ENCODE measurements at regions not wholly inside any gene's neighbourhood (a gene's known extent, or its start where the extent isn't known, plus 50 kb on each side); places are given as distances from the start of the nearest gene placed in this dataset.

DNA sequence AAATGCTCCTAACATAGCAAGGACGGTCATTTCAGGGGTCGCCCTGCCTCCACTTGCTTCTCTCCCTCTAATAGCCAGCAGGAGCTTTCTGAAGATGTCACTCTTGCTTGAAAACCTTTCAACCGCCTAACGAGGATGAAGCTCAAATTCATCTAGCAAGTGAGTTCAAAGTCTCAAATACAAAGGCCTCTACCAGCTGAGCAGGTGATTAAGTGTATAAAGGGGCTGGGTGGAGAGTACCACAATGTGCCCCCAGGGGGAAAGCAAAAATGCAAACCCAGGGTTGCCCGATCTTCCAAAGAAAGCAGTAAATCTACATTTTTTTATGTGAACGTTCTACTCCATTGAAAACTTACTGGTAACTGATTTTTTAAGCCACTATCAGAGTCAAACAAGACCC, 50.4 kb upstream of the GRIP2 start:
- DNase-seq, result no peak

DNA sequence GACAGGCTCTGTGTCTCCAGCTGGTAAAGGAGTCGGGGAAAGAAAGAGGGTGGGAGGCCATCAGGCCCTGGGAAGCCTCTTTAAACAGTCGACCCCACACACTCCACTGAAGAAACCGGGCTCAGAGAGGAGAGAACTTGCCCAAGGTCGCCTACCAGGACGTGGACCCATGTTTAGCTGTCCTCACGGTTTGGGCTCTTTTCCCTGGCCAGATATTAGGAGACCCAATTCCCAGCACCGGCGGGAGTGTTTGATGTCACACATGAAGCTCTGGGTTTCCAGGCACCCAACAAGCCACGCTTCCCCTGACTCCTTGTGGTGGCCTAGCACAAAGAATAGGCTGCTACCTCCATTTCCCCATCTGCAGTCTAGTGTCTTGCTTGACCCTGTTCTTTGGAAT, 52.2 kb upstream of the GRIP2 start:
- DNase-seq, result no peak

DNA sequence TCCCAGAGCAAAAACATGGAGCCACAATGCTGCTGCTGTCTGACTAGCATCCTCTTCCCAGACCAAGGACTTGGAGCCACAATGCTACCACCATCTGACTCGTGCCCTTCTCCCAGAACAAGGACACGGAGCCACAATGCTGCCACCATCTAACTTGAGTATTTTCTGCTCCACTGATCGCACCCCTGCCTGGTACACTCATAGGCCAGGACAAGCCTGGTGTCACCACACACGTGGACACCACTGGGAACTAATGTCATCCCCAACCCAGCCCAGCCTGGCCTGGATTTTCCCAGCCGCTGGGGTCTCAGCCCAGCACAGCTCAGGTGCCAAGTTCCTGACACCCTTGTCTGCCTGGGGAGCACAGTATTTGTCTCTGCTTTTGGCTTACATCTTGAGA, 52.7 kb upstream of the GRIP2 start:
- DNase-seq, result no peak

DNA sequence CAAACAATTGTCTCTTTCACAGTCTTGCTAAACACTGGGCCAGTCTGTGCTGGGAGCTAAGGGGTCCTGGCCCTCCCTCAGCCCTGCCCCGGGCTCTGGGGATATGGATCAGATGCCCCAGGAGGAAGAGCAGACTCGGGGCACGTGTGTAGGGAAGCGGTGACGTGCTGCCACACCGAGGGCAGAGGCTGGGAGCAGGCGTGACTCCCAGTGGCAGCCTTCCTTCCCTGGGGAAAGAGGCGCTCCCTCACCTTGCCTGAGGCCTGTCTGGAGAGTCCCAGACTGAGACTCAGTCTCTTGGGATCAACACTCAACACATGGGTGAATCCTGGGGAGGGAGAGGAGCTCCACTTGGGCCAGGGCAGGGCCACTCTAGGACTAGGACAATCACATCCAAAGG, 54.1 kb upstream of the GRIP2 start:
- no peak for DNase-seq

DNA sequence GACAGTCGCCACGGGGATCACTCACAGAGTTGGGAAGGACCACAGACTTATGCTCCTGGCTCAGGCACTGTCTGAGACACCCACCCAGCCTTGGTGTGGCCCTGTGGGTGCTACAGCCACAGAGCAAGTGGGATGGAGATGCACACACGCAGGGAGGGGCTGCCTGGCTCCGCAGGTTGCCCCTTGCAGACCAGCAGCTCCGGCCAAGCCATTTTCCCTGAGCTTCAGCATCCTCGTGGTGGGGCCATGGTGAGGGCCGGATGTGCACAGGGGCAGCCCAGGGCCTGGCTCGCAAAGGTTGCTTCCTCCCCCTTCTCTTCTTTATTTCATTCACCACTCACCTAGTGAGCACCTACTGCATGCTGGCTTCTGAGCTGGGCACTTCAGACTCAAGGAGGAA, 55.4 kb upstream of the GRIP2 start:
- no peak for DNase-seq

DNA sequence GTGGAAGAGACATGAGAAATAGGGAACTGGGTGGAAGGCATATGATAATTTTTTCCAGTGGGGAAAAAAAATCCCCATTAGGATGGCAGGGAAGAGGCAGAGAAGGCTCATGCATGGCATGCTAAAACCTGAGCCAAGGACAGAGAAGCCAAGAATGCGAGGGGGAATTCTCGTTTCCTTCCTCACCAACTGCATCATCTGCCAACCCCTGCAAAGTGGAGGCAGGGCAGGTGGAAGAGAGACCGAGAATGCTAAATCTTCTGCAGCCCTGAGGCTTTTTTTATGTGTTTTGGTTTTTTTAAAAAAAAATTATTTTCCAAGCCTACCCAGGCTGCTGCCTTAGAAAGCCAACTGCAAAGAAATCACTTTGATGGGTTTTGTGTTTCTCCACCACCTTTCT, 54.3 kb upstream of the CCDC174 start:
- DNase-seq, result no peak

DNA sequence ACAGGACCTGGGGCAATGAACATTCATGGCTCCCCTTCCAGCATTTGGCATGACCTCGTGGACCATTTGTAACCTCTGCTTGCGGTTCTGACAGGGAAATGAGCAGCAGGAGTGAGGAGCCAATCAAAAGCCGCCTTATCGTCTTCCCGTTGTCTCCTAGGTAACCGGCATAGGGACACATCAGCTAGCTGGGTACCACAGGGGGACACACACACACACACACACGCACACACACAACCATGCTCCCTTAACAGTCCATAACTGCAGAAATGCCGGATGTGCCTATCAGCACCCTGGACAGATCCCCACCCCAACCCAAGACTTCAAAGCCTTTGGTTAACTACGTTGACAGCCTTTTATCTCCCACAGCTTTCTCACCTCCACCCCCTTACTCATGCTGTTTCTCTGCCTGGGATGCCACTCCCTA, 53.4 kb upstream of the CCDC174 start:
- DNase-seq, result peak; percentile 72

DNA sequence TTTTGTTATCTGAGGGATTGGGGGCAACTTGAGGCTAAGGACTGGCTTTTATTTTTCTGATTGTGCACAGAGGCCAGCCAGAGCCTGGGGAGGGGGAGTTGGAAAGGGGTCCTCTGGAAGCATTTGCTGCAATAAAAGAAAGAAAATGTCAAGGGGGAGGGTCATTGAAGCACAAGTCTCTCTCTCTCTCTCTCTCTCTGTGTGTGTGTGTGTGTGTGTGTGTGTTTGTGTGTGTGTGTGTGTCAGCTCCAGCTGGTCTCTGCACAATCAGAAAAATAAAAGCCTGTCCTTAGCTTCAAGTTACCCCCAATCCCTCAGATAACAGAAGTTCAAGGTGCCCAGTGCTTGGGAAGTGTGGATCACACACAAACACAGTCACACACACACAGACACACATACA, 52.1 kb upstream of the CCDC174 start:
- DNase-seq, result no peak

DNA sequence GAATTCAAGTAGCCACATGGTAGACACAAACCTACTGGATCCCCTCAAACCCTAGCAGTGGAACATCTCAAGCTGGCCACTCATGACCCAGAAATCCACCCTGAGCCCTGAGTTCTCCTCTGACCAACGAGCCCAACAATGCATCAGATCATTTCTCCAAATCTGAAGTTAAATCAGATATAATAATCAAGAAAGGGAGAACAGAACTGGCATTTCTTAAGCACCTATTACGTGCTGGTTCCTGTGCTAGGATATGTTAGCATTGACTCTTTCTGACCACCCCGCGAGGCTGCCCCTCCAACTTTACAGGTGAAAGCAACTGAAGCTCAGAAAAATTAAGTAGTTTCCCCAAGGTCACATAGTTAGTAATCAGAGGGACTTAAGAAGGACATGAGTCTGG, 51.5 kb upstream of the CCDC174 start:
- no peak for DNase-seq

DNA sequence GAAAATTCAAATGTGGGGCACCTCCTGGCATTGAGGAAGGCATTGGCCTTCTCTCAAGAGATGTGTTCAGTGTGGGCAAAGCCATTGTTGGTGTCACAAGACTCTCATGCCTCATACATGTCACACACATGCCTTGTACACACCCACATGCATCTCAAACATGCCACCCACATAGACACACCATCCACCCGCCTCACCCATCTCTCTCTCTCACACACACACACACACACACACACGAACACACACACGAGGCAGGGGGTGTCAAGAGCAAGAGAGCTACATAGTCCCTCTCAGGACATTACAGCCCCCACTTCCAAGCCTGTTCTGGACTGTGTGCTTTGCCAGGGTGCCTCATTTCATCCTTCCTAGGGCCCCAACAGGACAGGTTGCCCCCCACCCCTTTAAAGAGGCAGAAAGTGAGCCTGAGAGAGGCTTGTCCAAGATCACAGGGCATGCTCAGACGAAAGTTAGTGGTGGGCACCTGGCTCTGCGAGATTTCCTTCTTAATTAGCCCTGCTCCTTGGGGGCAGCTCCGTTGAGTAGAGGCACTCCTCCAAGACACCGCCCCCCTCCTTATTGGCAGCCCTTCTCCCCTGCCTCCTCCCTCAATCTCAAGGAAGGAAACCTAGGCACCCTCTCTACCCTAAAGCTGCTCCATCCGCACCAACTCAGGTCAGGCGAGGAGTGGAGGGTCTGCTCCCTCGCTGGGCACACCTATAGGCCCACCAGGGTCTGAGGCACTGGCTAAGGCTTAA, 50.5 kb upstream of the CCDC174 start:
- no peak for DNase-seq

DNA sequence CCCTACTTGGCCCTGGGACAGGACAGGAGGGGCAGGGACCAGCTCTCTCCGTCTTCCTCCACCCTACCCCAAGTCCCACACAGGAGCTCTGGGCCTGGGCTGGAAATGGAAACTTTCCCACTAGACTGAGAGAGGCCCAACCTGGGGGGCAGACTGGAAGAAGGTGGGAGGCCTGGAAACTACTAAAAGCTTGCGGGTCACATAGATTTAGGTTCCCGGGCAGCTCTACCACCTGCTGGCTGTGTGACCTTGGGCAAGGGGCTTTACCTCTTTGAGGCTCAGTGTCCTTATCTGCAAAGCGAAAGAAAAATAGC, 49.9 kb upstream of the CCDC174 start:
- DNase-seq, result no peak

Data from activated CD4-positive, alpha-beta T cell treated with anti-CD3 and anti-CD28 coated beads for 48 hours (primary cell).